Neural cell (in vitro differentiated cells): ENCODE measurements at regions not wholly inside any gene's neighbourhood (a gene's known extent, or its start where the extent isn't known, plus 50 kb on each side); places are given as distances from the start of the nearest gene placed in this dataset.

Source experiments
- EP300 ChIP-seq: fragments of 450-650 bp; conservative IDR thresholded peaks from 2 replicates; pipeline ENCODE4 v1.6.1; 2014; ENCODE audit warnings: antibody characterized with exemption, mild to moderate bottlenecking, moderate library complexity; ENCODE audit not compliant: poor library complexity, severe bottlenecking
- EZH2 ChIP-seq: fragments of 200-600, 300-800 bp; shearing (Covaris generic), sonication (generic); IDR thresholded peaks from 2 replicates; pipeline ENCODE4 v1.6.1; 2014; ENCODE audit warnings: antibody characterized with exemption, low read length, borderline replicate concordance, mild to moderate bottlenecking; ENCODE audit not compliant: insufficient read depth, poor library complexity, severe bottlenecking
- RAD21 ChIP-seq: fragments of 450-650 bp; conservative IDR thresholded peaks from 2 replicates; pipeline ENCODE4 v1.6.1; 2014; ENCODE audit warnings: antibody characterized with exemption, mild to moderate bottlenecking, moderate library complexity
- TAF1 ChIP-seq: IDR thresholded peaks from 2 replicates; pipeline ENCODE4 v1.6.1; 2012; ENCODE audit warnings: low read depth
- TF ChIP-seq, protein P1 (sequence below): fragments of 450-650 bp; IDR thresholded peaks from 2 replicates; pipeline ENCODE4 v1.5.1; 2014; ENCODE audit warnings: antibody characterized with exemption, mild to moderate bottlenecking, moderate library complexity; ENCODE audit not compliant: poor library complexity, severe bottlenecking

DNA sequence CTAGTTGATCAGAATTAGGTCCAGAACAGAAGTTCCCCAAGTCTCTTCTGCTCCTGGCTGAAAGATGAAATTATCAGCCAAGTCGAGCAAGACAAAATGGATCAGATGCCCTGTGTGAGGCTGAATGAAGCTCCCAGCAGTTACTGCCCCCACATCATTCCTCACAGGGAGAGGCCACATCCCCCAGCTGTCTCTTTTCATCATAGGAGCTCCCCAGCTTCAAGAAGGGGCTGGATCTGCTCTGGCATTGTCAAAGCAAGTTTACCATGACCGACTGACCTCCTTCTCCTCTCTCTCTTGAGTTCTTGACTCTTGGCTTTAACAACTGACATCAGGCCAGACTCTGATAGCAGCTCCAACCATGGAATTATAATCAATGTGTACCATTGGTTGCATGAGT lies 133.3 kb upstream of the RAD23B start:
- no peak for TF ChIP-seq RAD21
- TF ChIP-seq, protein P1, sequence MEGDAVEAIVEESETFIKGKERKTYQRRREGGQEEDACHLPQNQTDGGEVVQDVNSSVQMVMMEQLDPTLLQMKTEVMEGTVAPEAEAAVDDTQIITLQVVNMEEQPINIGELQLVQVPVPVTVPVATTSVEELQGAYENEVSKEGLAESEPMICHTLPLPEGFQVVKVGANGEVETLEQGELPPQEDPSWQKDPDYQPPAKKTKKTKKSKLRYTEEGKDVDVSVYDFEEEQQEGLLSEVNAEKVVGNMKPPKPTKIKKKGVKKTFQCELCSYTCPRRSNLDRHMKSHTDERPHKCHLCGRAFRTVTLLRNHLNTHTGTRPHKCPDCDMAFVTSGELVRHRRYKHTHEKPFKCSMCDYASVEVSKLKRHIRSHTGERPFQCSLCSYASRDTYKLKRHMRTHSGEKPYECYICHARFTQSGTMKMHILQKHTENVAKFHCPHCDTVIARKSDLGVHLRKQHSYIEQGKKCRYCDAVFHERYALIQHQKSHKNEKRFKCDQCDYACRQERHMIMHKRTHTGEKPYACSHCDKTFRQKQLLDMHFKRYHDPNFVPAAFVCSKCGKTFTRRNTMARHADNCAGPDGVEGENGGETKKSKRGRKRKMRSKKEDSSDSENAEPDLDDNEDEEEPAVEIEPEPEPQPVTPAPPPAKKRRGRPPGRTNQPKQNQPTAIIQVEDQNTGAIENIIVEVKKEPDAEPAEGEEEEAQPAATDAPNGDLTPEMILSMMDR = no peak
- TF ChIP-seq EZH2 = no peak
- TF ChIP-seq EP300 = no peak
- TF ChIP-seq TAF1 = no peak
